HG03521 (cell line): ENCODE measurements at regions not wholly inside any gene's neighbourhood (a gene's known extent, or its start where the extent isn't known, plus 50 kb on each side); places are given as distances from the start of the nearest gene placed in this dataset.

Source experiments
- ATAC-seq: cut with Tn5 transposase; IDR thresholded peaks from one replicate; pipeline ENCODE4 v1.9.1; 2021; ENCODE audit warnings: mild to moderate bottlenecking, moderate library complexity; ENCODE audit not compliant: unreplicated experiment

GRCh38 chr16:86087011-86087895 lies 188.3 kb downstream of the IRF8 start:
- no peak for ATAC-seq

DNA sequence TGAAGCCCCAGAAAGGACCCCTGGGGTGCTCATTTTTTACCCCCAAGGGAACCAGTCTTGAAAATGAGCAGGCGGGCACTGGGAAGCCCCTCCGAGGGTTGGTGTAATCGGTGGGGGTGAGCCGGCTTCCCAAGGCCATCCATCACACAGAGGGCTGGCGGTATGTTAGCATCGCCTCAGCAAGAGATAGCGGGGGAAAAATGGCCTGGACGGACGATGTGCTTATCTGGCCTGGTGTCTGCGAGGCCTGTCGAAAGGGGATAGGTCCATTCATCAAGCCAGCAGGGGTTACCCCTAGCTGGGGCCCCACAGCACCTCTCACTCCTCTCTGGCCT lies 188.9 kb downstream of the IRF8 start:
- no peak for ATAC-seq

DNA sequence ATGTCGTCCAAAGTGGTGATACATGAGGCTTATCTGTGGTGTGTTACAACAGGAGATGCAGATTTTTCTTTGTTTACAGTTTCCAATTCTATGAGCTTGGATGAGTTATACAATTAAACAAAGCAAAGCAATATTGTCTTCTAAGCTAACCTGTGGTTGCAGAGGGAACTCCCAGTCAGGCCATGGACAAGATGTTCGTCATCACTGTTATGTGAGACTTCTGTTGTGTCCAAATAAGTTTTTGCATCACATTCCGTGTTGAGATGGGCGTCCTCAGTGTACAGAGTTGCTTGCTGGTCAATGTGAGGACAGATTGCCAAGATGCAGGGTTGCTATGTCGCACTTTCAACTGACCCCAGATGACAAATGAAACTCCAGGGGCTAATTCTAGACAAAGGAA lies 189.3 kb downstream of the IRF8 start:
- ATAC-seq = no peak

DNA sequence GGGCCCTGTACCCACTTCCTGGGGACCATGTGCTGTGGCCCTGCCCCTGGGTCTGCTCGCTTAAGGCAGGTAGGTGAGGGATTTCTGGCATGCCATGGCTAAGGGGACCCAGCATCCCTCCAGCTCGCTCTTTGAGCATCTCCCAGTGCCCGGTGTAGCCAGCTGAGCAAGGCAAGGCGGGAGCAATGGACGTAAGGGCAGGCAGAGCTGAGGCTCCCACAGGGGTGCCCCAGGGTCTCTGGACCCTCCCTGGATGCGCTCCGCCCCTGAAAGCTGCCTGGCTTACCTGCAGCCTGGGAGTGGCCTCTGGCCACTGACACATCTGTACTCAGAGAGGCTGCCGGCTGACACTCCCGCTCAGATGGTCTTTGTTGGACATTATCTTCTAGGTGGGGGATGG lies 189.9 kb downstream of the IRF8 start:
- ATAC-seq = no peak

GRCh38 chr16:86089334-86089900 lies 190.5 kb downstream of the IRF8 start:
- no peak for ATAC-seq

DNA sequence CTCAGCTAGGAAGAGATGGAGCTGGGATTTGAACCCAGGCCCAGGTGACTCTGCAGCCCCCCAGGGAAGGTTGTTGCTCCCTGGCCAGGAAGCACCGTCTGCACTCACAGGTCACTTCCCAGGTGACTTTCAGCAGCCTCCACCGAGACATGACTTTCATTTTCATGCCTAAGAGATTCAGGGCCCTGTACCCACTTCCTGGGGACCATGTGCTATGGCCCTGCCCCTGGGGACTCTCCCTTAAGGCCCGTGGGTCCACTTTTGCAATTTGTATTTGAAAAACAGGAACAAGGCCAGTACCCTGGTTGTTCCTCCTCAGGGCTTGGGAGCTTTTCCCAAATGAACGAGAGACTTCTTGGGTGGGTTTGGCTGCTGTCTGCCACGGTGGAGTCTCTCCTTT lies 191.0 kb downstream of the IRF8 start:
- no peak for ATAC-seq

DNA sequence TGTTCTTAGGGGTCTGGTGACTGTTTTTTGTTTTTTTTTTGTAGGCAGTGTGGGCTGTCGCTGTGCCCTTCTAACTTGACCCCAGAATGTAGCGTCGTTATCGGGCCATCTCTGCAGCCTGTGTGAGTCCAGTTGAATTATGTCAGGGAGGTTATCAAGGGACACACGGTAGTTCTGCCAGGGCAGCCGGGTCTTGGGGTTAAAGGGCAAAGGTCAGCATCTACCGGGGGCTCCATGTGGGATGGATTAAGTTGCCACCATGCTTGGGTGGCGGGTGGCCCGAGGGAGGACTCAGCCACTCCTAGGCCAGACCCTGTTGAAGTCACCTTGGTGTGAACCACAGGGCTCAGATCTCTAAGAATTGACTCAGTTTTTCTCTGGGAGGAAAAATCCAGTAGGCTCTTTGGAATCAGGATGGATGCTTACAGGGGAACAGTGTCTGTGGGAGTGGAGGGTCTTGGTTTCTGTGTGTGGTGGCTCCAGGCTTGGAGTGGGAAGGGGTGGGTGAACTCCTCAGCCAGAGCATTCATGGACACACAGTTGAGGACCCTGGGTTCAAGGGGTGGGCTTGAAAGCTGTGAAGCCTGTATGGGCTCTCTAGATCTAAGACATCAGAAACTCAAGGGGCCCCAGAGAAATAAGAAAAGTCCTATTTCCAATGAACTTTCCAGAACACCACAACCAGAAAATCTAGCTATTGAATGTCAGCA lies 191.7 kb downstream of the IRF8 start:
- ATAC-seq = no peak

GRCh38 chr16:86091976-86092375 lies 193.0 kb downstream of the IRF8 start:
- no peak for ATAC-seq

DNA sequence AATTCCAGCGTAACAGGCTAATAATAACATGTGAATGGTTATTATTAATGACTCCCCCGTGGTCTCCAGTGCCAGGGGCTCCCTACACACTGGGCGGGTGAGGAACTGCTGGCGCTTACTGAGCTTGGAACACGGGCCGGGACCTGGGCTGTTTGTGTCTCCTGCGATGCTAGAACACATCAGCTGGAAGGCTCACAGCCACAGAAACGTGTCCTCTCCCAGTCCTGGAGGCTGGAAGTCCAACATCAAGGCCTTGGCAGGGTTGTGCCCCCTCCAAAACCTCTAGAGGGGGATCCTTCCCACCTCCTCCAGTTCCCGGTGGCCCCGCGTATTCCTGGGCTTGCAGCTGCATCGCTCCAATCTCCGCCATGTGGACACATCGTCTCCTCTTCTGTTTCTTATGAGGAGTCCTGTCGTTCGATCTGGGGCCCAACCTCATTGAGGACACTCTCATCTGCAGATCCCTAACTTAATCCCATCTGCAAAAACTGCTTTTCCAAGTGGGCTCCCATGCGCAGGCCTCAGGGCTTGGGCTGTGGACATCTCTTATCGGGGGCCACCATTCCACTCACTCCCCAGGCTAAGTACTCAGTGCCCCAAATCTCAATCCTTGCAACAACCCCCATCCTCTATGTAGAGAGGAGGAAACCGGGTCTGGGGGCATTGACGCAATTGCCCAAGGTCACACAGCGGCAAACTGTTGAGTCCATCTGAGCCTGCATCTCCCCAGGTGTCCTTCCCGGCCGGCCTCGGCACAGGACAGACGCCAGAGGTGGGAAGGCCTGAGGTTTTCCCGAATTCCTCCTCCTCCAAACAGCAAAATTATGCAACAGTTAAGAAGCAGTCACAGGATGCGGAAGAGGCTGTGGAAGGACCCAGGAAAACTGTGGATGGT lies 193.9 kb downstream of the IRF8 start:
- ATAC-seq = no peak

- no peak for ATAC-seq
These were observed 195.1 kb downstream of the IRF8 start for GRCh38 chr16:86093801-86094750.

GRCh38 chr16:86095131-86095752 lies 196.3 kb downstream of the IRF8 start:
- ATAC-seq = no peak

GRCh38 chr16:86095906-86096485 lies 197.0 kb downstream of the IRF8 start:
- no peak for ATAC-seq

GRCh38 chr16:86096850-86097249 lies 197.9 kb downstream of the IRF8 start:
- no peak for ATAC-seq

GRCh38 chr16:86099326-86099725 lies 200.4 kb downstream of the IRF8 start:
- ATAC-seq = no peak

GRCh38 chr16:86100205-86101136 lies 201.5 kb downstream of the IRF8 start:
- no peak for ATAC-seq

DNA sequence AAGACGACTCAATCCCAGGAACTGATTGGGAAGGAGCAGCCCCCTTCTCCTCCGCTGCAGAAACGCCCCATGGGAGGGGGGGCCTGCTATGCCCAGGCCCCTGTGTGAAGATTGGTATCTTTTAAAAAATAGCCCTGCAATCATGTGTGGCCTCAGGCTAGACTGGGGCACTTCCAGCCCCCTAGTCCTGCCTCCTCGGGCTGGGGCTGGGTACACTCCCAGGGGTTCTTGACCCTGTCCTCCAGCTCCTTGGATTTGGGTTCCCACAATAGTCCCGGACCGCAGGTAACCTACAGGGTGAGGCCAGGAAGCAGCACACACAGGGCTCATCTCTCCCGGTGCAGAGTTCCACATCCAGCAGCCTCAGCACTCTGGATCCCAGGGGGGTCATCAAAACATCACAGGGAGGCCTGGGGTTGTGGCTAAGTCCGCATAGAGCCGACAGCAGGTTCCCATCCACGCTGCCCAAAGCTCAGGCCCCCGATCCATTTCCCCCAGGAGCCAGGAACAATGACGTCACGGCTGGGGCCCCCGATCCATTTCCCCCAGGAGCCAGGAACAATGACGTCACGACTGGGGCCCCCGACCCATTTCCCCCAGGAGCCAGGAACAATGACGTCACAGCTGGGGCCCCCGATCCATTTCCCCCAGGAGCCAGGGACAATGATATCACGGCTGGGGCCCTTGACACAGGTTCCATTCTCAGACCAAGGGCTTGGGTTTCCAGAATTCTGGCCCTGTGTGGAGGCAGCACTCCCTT lies 202.4 kb downstream of the IRF8 start:
- ATAC-seq = no peak

DNA sequence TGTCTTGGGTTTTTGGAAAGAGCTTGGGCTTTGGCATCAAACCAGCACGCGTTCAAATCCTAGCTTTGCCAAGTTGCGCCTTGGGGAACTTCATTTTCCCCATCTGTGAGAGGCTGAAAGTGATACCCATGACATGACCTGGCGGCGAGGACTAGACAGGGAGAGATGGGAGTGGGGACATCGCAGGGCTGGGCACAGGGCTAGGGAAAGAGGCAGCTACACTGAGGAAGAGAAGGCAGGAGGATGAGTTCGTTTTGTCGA lies 202.9 kb downstream of the IRF8 start:
- no peak for ATAC-seq

DNA sequence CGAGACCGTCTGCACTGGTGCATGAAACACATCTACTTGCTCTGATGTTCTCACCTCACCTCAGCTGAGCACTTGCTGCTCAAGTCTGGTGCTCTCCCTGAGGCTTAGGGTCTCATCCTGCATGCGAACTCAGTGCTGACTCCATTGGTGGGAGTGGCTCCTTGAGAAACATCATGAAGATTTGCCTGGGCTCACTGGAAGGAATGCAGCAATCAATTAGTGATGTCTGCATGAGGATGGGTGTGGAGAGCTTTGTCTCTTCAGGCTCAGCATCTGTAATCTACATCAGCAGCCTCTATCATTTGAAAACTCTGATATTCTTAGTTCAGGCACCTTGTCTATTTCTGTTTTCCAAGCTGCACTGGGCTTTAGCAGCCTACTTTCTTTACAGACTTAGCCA lies 204.4 kb downstream of the IRF8 start:
- ATAC-seq = no peak
